ENCODE measurements at regions not wholly inside any gene's neighbourhood (a gene's known extent, or its start where the extent isn't known, plus 50 kb on each side); places are given as distances from the start of the nearest gene placed in this dataset.

DNA sequence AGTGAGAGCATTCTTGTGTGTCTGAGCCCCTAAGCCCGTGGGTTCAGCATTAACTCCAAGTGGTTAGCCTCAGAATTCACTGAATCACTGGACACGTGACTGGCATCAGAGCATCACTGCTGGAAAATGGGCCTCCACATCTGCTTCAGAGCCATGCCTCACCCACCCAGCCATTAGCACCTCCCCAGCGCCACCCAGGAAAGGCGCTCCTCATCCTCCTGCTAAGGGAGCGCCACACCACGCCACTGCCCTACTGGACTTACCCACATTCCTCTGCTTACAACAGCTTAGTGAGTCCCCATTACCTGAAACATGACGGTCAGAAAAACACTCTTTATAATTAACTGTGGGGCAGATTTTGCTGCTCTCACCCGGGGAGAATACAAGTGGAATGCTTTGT, 442.6 kb upstream of the MYT1L start:
- TF ChIP-seq, protein P1, sequence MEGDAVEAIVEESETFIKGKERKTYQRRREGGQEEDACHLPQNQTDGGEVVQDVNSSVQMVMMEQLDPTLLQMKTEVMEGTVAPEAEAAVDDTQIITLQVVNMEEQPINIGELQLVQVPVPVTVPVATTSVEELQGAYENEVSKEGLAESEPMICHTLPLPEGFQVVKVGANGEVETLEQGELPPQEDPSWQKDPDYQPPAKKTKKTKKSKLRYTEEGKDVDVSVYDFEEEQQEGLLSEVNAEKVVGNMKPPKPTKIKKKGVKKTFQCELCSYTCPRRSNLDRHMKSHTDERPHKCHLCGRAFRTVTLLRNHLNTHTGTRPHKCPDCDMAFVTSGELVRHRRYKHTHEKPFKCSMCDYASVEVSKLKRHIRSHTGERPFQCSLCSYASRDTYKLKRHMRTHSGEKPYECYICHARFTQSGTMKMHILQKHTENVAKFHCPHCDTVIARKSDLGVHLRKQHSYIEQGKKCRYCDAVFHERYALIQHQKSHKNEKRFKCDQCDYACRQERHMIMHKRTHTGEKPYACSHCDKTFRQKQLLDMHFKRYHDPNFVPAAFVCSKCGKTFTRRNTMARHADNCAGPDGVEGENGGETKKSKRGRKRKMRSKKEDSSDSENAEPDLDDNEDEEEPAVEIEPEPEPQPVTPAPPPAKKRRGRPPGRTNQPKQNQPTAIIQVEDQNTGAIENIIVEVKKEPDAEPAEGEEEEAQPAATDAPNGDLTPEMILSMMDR (IDR thresholded peaks at IDR 0.05): no peak
- no peak for TF ChIP-seq POLR2A (IDR thresholded peaks at IDR 0.05)
